Activated naive CD4-positive, alpha-beta T cell treated with anti-CD3 and anti-CD28 coated beads, Interleukin-2, amount 10 ng/mL, durations not matched to agents 7 days and 5 days (primary cell): ENCODE measurements at regions not wholly inside any gene's neighbourhood (a gene's known extent, or its start where the extent isn't known, plus 50 kb on each side); places are given as distances from the start of the nearest gene placed in this dataset.

Experiments used
- CTCF ChIA-PET: fragments of 350-600 bp; sonication (Branson Sonifier 250); formaldehyde crosslinking; loops from one replicate; lab custom pipeline; 2021; ENCODE audit warnings: antibody characterized with exemption; lab: Charles Lee
- DNase-seq: peaks from one replicate; pipeline ENCODE4 v3.0.0-alpha.2; 2020
- H3K27ac Mint-ChIP-seq: one replicate; pipeline ENCODE4 v1.8.0; 2021; ENCODE audit warnings: mild to moderate bottlenecking, moderate library complexity, mixed read lengths
- H3K27me3 Mint-ChIP-seq: one replicate; pipeline ENCODE4 v1.8.0; 2021; ENCODE audit warnings: mild to moderate bottlenecking, mixed read lengths
- H3K36me3 Mint-ChIP-seq: one replicate; pipeline ENCODE4 v1.8.0; 2021; ENCODE audit warnings: mixed read lengths
- H3K4me1 Mint-ChIP-seq: one replicate; pipeline ENCODE4 v1.8.0; 2021; ENCODE audit warnings: mixed read lengths
- H3K4me3 Mint-ChIP-seq: one replicate; pipeline ENCODE4 v1.8.0; 2021; ENCODE audit warnings: mild to moderate bottlenecking, moderate library complexity, mixed read lengths
- H3K9me3 Mint-ChIP-seq: one replicate; pipeline ENCODE4 v1.8.0; 2021; ENCODE audit warnings: mixed read lengths

DNA sequence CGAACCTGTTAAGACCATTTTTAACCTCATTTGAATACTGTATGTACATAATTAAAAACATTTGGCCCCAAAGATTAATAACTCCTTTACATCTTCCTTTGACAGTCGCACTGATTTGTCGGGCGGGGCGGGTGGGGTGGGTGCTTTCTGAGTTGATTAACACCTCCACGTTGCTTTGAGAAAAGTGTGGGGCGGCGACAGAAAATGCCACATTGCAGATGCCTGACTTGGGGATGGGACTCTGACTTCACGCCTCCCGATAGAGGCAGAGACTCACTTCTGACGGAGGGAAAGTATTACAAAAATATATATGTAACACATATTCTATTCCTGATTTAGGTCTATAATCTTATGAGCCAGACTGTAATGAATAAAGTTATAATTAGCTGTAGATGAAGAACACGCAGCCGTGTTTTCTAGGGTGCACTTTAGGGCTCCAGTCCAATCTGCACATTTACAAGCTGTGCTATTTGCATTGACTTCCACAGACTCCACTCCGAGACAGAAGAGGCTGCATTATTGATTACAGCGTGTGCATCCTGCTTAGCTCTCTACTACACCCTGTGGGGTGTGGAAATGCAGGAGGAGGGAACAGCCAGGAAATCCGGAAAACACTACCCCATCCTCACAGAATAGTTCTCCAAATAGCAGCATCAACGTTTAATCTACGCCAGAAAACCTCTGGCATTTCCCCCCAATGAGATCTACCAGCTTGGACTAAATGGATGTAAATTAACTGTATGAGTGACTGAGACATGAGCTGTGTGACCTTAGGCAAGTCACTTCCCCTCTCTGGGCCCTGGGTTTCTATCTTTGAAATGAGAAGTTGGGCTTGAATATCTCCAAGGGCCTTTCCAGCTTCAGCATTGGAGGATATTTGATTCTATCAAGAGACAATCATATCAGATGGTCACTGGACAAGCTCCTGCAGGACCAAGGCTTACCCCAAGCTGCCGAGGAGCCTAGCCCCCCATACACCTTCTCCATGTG, 308.0 kb downstream of the RRAGC start:
- CTCF ChIA-PET, result interaction anchor here (0.9 to 1.4 kb wide), 2 partner anchors 13 to 18 kb away, joined by 3 to 5 read pairs; no protein-coding TSS in a partner anchor
- H3K9me3 Mint-ChIP-seq, result no peaks in the 10 kb centered on the region
- H3K4me1 Mint-ChIP-seq, result peaks cover 11% of the 10 kb centered on the region
- H3K27ac Mint-ChIP-seq, result no peak overlapping the region
- H3K4me3 Mint-ChIP-seq, result no peak overlapping the region
- no peak for DNase-seq
- peaks cover 78% of the 10 kb centered on the region for H3K27me3 Mint-ChIP-seq
- no peaks in the 10 kb centered on the region for H3K36me3 Mint-ChIP-seq

DNA sequence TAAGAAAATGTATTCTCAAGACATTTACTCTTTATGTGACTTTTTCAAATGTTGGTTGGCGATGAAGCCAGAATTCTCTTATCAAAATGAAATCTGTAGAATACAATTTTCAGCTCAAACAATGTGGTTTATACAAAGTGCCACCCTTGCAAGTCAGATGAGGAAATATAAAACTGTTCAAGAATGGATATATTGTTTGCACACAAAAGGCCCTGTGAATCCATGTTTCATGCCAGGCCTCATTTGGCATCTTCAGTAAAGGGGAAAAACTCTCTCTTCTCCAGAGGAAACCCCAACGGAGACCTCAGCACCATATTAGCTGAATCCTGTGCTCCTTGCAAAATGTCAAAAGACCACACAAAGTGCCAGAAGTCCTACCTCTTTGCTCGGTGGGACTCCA, 310.4 kb downstream of the RRAGC start:
- CTCF ChIA-PET, result no interaction called here
- Mint-ChIP-seq H3K27ac (no peak overlapping the region), H3K27me3 (peaks cover 68% of the 10 kb centered on the region), H3K4me1 (no peaks in the 10 kb centered on the region), H3K4me3 (no peak overlapping the region), H3K9me3 (no peaks in the 10 kb centered on the region), H3K36me3 (no peaks in the 10 kb centered on the region)
- no peak for DNase-seq

DNA sequence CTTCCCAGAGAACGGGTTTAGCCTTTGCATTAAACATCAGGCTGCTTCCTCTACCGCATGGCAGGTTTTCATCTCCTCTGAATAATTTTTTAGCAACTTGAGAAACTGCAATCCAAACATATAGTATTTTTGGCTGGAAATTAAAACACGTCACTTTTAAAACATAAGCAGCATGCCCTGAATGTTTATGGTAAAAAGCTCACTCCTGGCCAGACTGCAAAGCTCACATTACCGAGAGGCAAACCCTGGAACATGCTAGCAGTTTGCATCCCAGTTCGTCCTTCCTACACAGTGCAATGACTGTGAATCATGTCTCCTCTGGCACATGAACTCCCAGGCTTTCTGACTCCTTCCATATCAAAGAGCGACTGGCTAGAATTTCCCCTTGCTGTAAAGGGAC, 312.3 kb downstream of the RRAGC start:
- H3K27me3 Mint-ChIP-seq, result peaks cover 60% of the 10 kb centered on the region
- H3K9me3 Mint-ChIP-seq, result peaks cover 2% of the 10 kb centered on the region
- H3K4me1 Mint-ChIP-seq, result no peaks in the 10 kb centered on the region
- no peak for DNase-seq
- no peak overlapping the region for H3K4me3 Mint-ChIP-seq
- no peaks in the 10 kb centered on the region for H3K36me3 Mint-ChIP-seq
- H3K27ac Mint-ChIP-seq, result no peak overlapping the region
- CTCF ChIA-PET, result no interaction called here

- CTCF ChIA-PET, result no interaction called here
- H3K27ac Mint-ChIP-seq, result no peak overlapping the region
- H3K4me3 Mint-ChIP-seq, result no peak overlapping the region
- peaks cover 2% of the 10 kb centered on the region for H3K9me3 Mint-ChIP-seq
- DNase-seq, result no peak
- no peaks in the 10 kb centered on the region for H3K4me1 Mint-ChIP-seq
- no peaks in the 10 kb centered on the region for H3K36me3 Mint-ChIP-seq
- peaks cover 61% of the 10 kb centered on the region for H3K27me3 Mint-ChIP-seq
Measured at GRCh38 chr1:38546636-38547035, 312.9 kb downstream of the RRAGC start.

DNA sequence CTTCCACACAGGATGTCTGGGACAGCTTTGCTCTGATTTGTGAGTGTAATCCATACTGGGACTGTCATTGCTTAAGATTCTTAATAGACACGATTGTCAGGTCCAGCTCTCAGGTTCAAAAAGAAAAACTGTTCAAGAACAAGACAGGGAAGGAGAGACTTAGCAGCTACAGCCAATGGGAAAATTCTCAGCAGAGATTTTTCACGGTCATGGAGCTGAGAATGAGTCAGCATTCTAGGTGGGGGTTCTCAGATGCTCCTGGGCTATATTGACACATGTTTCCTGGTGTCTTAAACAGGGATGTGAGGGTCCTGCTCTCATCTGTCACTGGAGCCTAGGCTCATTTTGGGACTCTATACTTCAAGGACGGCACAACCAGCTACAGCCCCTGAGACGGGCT, 318.3 kb downstream of the RRAGC start:
- Mint-ChIP-seq H3K27ac (no peak overlapping the region), H3K36me3 (no peaks in the 10 kb centered on the region), H3K9me3 (peaks cover 2% of the 10 kb centered on the region), H3K4me3 (no peak overlapping the region), H3K4me1 (no peaks in the 10 kb centered on the region), H3K27me3 (peaks cover 44% of the 10 kb centered on the region)
- CTCF ChIA-PET, result interaction anchor here (1.5 kb wide), 1 partner anchor 10 kb away, joined by 3 read pairs; no protein-coding TSS in a partner anchor
- no peak for DNase-seq

GRCh38 chr1:38539931-38540330, 319.6 kb downstream of the RRAGC start:
- peaks cover 2% of the 10 kb centered on the region for H3K9me3 Mint-ChIP-seq
- peaks cover 38% of the 10 kb centered on the region for H3K27me3 Mint-ChIP-seq
- CTCF ChIA-PET, result no interaction called here
- no peak overlapping the region for H3K4me3 Mint-ChIP-seq
- no peak for DNase-seq
- no peak overlapping the region for H3K27ac Mint-ChIP-seq
- no peaks in the 10 kb centered on the region for H3K36me3 Mint-ChIP-seq
- H3K4me1 Mint-ChIP-seq, result no peaks in the 10 kb centered on the region

GRCh38 chr1:38538834-38539233, 320.7 kb downstream of the RRAGC start:
- peaks cover 3% of the 10 kb centered on the region for H3K4me1 Mint-ChIP-seq
- CTCF ChIA-PET, result no interaction called here
- peaks cover 38% of the 10 kb centered on the region for H3K27me3 Mint-ChIP-seq
- H3K36me3 Mint-ChIP-seq, result no peaks in the 10 kb centered on the region
- no peak for DNase-seq
- no peak overlapping the region for H3K27ac Mint-ChIP-seq
- H3K4me3 Mint-ChIP-seq, result no peak overlapping the region
- peaks cover under 1% of the 10 kb centered on the region for H3K9me3 Mint-ChIP-seq

GRCh38 chr1:38536089-38536488, 323.5 kb downstream of the RRAGC start:
- peaks cover 20% of the 10 kb centered on the region for H3K27me3 Mint-ChIP-seq
- peaks cover 4% of the 10 kb centered on the region for H3K4me1 Mint-ChIP-seq
- no peak overlapping the region for H3K27ac Mint-ChIP-seq
- no peaks in the 10 kb centered on the region for H3K36me3 Mint-ChIP-seq
- H3K9me3 Mint-ChIP-seq, result no peaks in the 10 kb centered on the region
- DNase-seq, result no peak
- CTCF ChIA-PET, result no interaction called here
- no peak overlapping the region for H3K4me3 Mint-ChIP-seq

GRCh38 chr1:38534473-38534823, 325.1 kb downstream of the RRAGC start:
- Mint-ChIP-seq H3K4me1 (peaks cover 4% of the 10 kb centered on the region), H3K27me3 (peaks cover 9% of the 10 kb centered on the region), H3K4me3 (no peak overlapping the region), H3K27ac (no peak overlapping the region), H3K9me3 (no peaks in the 10 kb centered on the region), H3K36me3 (no peaks in the 10 kb centered on the region)
- CTCF ChIA-PET, result interaction anchor here (1.1 kb wide), 2 partner anchors 25 to 45 kb away, joined by 3 to 5 read pairs; no protein-coding TSS in a partner anchor
- no peak for DNase-seq

GRCh38 chr1:38533772-38534472, 325.6 kb downstream of the RRAGC start:
- no peaks in the 10 kb centered on the region for H3K9me3 Mint-ChIP-seq
- H3K27me3 Mint-ChIP-seq, result peaks cover 7% of the 10 kb centered on the region
- CTCF ChIA-PET, result interaction anchor here (0.9 to 1.1 kb wide), 3 partner anchors 18 to 44 kb away, joined by 3 to 5 read pairs (median 5); no protein-coding TSS in a partner anchor
- H3K27ac Mint-ChIP-seq, result no peak overlapping the region
- no peak for DNase-seq
- no peak overlapping the region for H3K4me3 Mint-ChIP-seq
- H3K4me1 Mint-ChIP-seq, result peaks cover 4% of the 10 kb centered on the region
- no peaks in the 10 kb centered on the region for H3K36me3 Mint-ChIP-seq

- Mint-ChIP-seq H3K36me3 (peaks cover 5% of the 10 kb centered on the region), H3K4me1 (peaks cover 25% of the 10 kb centered on the region), H3K9me3 (peaks cover 2% of the 10 kb centered on the region), H3K27ac (no peak overlapping the region), H3K4me3 (no peak overlapping the region), H3K27me3 (peaks cover 8% of the 10 kb centered on the region)
- CTCF ChIA-PET, result interaction anchor here (1.4 kb wide), 1 partner anchor 11 kb away, joined by 3 read pairs; no protein-coding TSS in a partner anchor
- DNase-seq, result no peak
Measured at GRCh38 chr1:38530957-38531356, 328.6 kb downstream of the RRAGC start.

GRCh38 chr1:38529946-38530345, 329.6 kb downstream of the RRAGC start:
- peaks cover 8% of the 10 kb centered on the region for H3K27me3 Mint-ChIP-seq
- H3K36me3 Mint-ChIP-seq, result peaks cover 5% of the 10 kb centered on the region
- no peak for DNase-seq
- H3K4me3 Mint-ChIP-seq, result no peak overlapping the region
- H3K4me1 Mint-ChIP-seq, result peaks cover 25% of the 10 kb centered on the region
- CTCF ChIA-PET, result no interaction called here
- H3K27ac Mint-ChIP-seq, result no peak overlapping the region
- H3K9me3 Mint-ChIP-seq, result peaks cover 2% of the 10 kb centered on the region

GRCh38 chr1:38529391-38529790, 330.2 kb downstream of the RRAGC start:
- Mint-ChIP-seq H3K9me3 (peaks cover 2% of the 10 kb centered on the region), H3K27ac (no peak overlapping the region), H3K36me3 (peaks cover 5% of the 10 kb centered on the region), H3K4me1 (peaks cover 25% of the 10 kb centered on the region), H3K27me3 (peaks cover 11% of the 10 kb centered on the region), H3K4me3 (no peak overlapping the region)
- CTCF ChIA-PET, result no interaction called here
- DNase-seq, result no peak

GRCh38 chr1:38528623-38529022, 330.9 kb downstream of the RRAGC start:
- Mint-ChIP-seq H3K27ac (no peak overlapping the region), H3K36me3 (peaks cover 5% of the 10 kb centered on the region), H3K4me3 (no peak overlapping the region), H3K4me1 (peaks cover 21% of the 10 kb centered on the region), H3K9me3 (peaks cover 2% of the 10 kb centered on the region), H3K27me3 (peaks cover 11% of the 10 kb centered on the region)
- no peak for DNase-seq
- CTCF ChIA-PET, result no interaction called here
